Activated CD4-positive, alpha-beta T cell treated with anti-CD3 and anti-CD28 coated beads for 4 hours (primary cell): ENCODE measurements at regions not wholly inside any gene's neighbourhood (a gene's known extent, or its start where the extent isn't known, plus 50 kb on each side); places are given as distances from the start of the nearest gene placed in this dataset.

ENCODE experiments used
- DNase-seq, 2 donors: peaks; one replicate each; pipeline ENCODE4 v3.0.0-alpha.2; 2020

GRCh38 chr4:108520807-108521206 is 99.6 kb upstream of the RPL34 start:
- DNase-seq = no peak

GRCh38 chr4:108519911-108520601 is 100.3 kb upstream of the RPL34 start:
- no peak for DNase-seq

GRCh38 chr4:108519208-108519833 is 101.1 kb upstream of the RPL34 start:
- no peak for DNase-seq

- DNase-seq = peak; percentile 38 to 42
Measured at GRCh38 chr4:108512615-108513505, 107.5 kb upstream of the RPL34 start.

GRCh38 chr4:108511618-108512017 is 108.8 kb upstream of the RPL34 start:
- DNase-seq = no peak

- no peak for DNase-seq
Measured at GRCh38 chr4:108502356-108502755, 118.0 kb upstream of the RPL34 start.

- DNase-seq = no peak
Measured at GRCh38 chr4:108498925-108499324, 121.5 kb upstream of the RPL34 start.

GRCh38 chr4:108493596-108493931 is 126.8 kb upstream of the RPL34 start:
- no peak for DNase-seq

- DNase-seq = peak; percentile 25 to 28
Measured at GRCh38 chr4:108492816-108493595, 127.4 kb upstream of the RPL34 start.

GRCh38 chr4:108488865-108489264 is 131.5 kb upstream of the RPL34 start:
- no peak for DNase-seq

GRCh38 chr4:108486046-108486445 is 134.3 kb upstream of the RPL34 start:
- DNase-seq = no peak

GRCh38 chr4:108484187-108484586 is 136.2 kb upstream of the RPL34 start:
- DNase-seq = no peak

GRCh38 chr4:108483650-108484049 is 136.7 kb upstream of the RPL34 start:
- no peak for DNase-seq

- DNase-seq = no peak
Measured at GRCh38 chr4:108483079-108483478, 137.3 kb upstream of the RPL34 start.

- DNase-seq = no peak
Measured at GRCh38 chr4:108480881-108481280, 139.5 kb upstream of the RPL34 start.

GRCh38 chr4:108477527-108478108 is 142.8 kb upstream of the RPL34 start:
- no peak for DNase-seq

- DNase-seq = no peak
Measured at GRCh38 chr4:108473163-108473720, 147.1 kb upstream of the RPL34 start.

GRCh38 chr4:108466936-108467902 is 153.2 kb upstream of the RPL34 start:
- DNase-seq = no peak

GRCh38 chr4:108465886-108466500 is 154.4 kb upstream of the RPL34 start:
- no peak for DNase-seq

- DNase-seq = no peak
Measured at GRCh38 chr4:108458681-108459080, 161.7 kb upstream of the RPL34 start.

- no peak for DNase-seq
Measured at GRCh38 chr4:108454227-108454626, 166.1 kb upstream of the RPL34 start.
